ELR (cell line): ENCODE measurements at regions not wholly inside any gene's neighbourhood (a gene's known extent, or its start where the extent isn't known, plus 50 kb on each side); places are given as distances from the start of the nearest gene placed in this dataset.
"Not testable (repeated sequence)": the region's sequence is repeated elsewhere in the genome, so short reads cannot be mapped to it uniquely, and the experiment has no call there.

Experiments used
- DNase-seq: peaks from one replicate; pipeline ENCODE4 v3.0.0-alpha.2; 2015; ENCODE audit warnings: low read depth

GRCh38 chr14:87309557-87309956 lies 683.4 kb downstream of the GALC start:
- DNase-seq: no peak

GRCh38 chr14:87306409-87307168 lies 686.4 kb downstream of the GALC start:
- no peak for DNase-seq

GRCh38 chr14:87305345-87305744 lies 687.6 kb downstream of the GALC start:
- DNase-seq: no peak

GRCh38 chr14:87304404-87304803 lies 688.6 kb downstream of the GALC start:
- DNase-seq: no peak

- no peak for DNase-seq
Observed at GRCh38 chr14:87286826-87287225, 706.2 kb downstream of the GALC start.

GRCh38 chr14:87286191-87286590 lies 706.8 kb downstream of the GALC start:
- no peak for DNase-seq

- DNase-seq: no peak
Observed at GRCh38 chr14:87285506-87285905, 707.5 kb downstream of the GALC start.

- no peak for DNase-seq
Observed at GRCh38 chr14:87283547-87283946, 709.4 kb downstream of the GALC start.

GRCh38 chr14:87282266-87282665 lies 710.7 kb downstream of the GALC start:
- no peak for DNase-seq

GRCh38 chr14:87278415-87278814 lies 714.6 kb downstream of the GALC start:
- no peak for DNase-seq

GRCh38 chr14:87271331-87271730 lies 721.7 kb downstream of the GALC start:
- no peak for DNase-seq

GRCh38 chr14:87268997-87269396 lies 724.0 kb downstream of the GALC start:
- DNase-seq: no peak

GRCh38 chr14:87264796-87265195 lies 728.2 kb downstream of the GALC start:
- DNase-seq: no peak

GRCh38 chr14:87264272-87264785 lies 728.7 kb downstream of the GALC start:
- DNase-seq: no peak

GRCh38 chr14:87261621-87262020 lies 731.4 kb downstream of the GALC start:
- no peak for DNase-seq

GRCh38 chr14:87260460-87260859 lies 732.5 kb downstream of the GALC start:
- no peak for DNase-seq

- DNase-seq: no peak
Observed at GRCh38 chr14:87257421-87257820, 735.6 kb downstream of the GALC start.

GRCh38 chr14:87255058-87255457 lies 737.9 kb downstream of the GALC start:
- no peak for DNase-seq

- DNase-seq: no peak
Observed at GRCh38 chr14:87254331-87254874, 738.6 kb downstream of the GALC start.

- not testable (repeated sequence) for DNase-seq
Observed at GRCh38 chr14:87253791-87254190, 739.2 kb downstream of the GALC start.

GRCh38 chr14:87252103-87252502 lies 740.9 kb downstream of the GALC start:
- no peak for DNase-seq

GRCh38 chr14:87251011-87251410 lies 742.0 kb downstream of the GALC start:
- no peak for DNase-seq

- no peak for DNase-seq
Observed at GRCh38 chr14:87241018-87241768, 751.8 kb downstream of the GALC start.
